Naive thymus-derived CD4-positive, alpha-beta T cell (primary cell): ENCODE measurements at regions not wholly inside any gene's neighbourhood (a gene's known extent, or its start where the extent isn't known, plus 50 kb on each side); places are given as distances from the start of the nearest gene placed in this dataset.

Experiments used
- ATAC-seq: fragments of 150-1000 bp; cut with Tn5 transposase; 2 replicates; pipeline ENCODE4 v1.10.0; 2021; ENCODE audit warnings: mild to moderate bottlenecking, moderate library complexity
- CTCF ChIA-PET: fragments of 350-600 bp; sonication (Branson Sonifier 250); formaldehyde crosslinking; loops from one replicate; lab custom pipeline; 2021; ENCODE audit warnings: antibody characterized with exemption; lab: Charles Lee
- POLR2A ChIA-PET: fragments of 350-600 bp; sonication (Branson Sonifier 250); formaldehyde crosslinking; loops from one replicate; lab custom pipeline; 2021; ENCODE audit warnings: antibody characterized with exemption, inconsistent platforms; lab: Charles Lee
- DNase-seq, 9 donors: peaks; one replicate each; pipeline versions ENCODE4 v3.0.0 to v3.0.0-alpha.2; 2020 to 2022; ENCODE audit warnings: mixed read lengths in 1 of 9
- H3K27ac ChIP-seq: one replicate; pipeline ENCODE4 v1.7.0; 2013; ENCODE audit warnings: mild to moderate bottlenecking, low read depth, low read length, moderate library complexity
- H3K27me3 ChIP-seq, 2 donors: one replicate each; pipeline ENCODE4 v1.7.0; 2013; ENCODE audit warnings: low read length in 2 of 2, mild to moderate bottlenecking in 2 of 2, moderate library complexity in 2 of 2; ENCODE audit not compliant: control insufficient read depth in 2 of 2, insufficient read depth in 2 of 2
- H3K36me3 ChIP-seq, 3 experiments: 1 replicate in 2 of 3; 2 replicates in 1 of 3; pipeline ENCODE4 v1.7.0; 2013; ENCODE audit warnings: low read length in 3 of 3, mild to moderate bottlenecking in 3 of 3, moderate library complexity in 1 of 3; ENCODE audit not compliant: insufficient read depth in 3 of 3, control insufficient read depth in 2 of 3
- H3K4me1 ChIP-seq, 2 donors: one replicate each; pipeline ENCODE4 v1.7.0; 2013; ENCODE audit warnings: low read length in 2 of 2, mild to moderate bottlenecking in 2 of 2, moderate library complexity in 1 of 2; ENCODE audit not compliant: control insufficient read depth in 2 of 2, insufficient read depth in 2 of 2
- H3K4me3 ChIP-seq: 2 replicates; pipeline ENCODE4 v1.7.0; 2013; ENCODE audit warnings: mild to moderate bottlenecking, low read length
- H3K9me3 ChIP-seq, 3 experiments: 1 replicate in 2 of 3; 2 replicates in 1 of 3; pipeline ENCODE4 v1.7.0; 2013; ENCODE audit warnings: low read length in 3 of 3; ENCODE audit not compliant: control insufficient read depth in 2 of 3
- H3K27ac Mint-ChIP-seq, 9 donors: one replicate each; pipeline ENCODE4 v1.8.0; 2020 to 2022; ENCODE audit warnings: mixed read lengths in 9 of 9, mild to moderate bottlenecking in 8 of 9, moderate library complexity in 5 of 9, inconsistent platforms in 2 of 9
- H3K27me3 Mint-ChIP-seq, 5 donors: one replicate each; pipeline ENCODE4 v1.8.0; 2021 to 2022; ENCODE audit warnings: mixed read lengths in 5 of 5, mild to moderate bottlenecking in 1 of 5
- H3K36me3 Mint-ChIP-seq, 5 donors: one replicate each; pipeline ENCODE4 v1.8.0; 2020 to 2022; ENCODE audit warnings: mixed read lengths in 5 of 5, mild to moderate bottlenecking in 3 of 5, inconsistent platforms in 1 of 5
- H3K4me1 Mint-ChIP-seq, 7 donors: one replicate each; pipeline ENCODE4 v1.8.0; 2020 to 2022; ENCODE audit warnings: mixed read lengths in 7 of 7, mild to moderate bottlenecking in 3 of 7, inconsistent platforms in 1 of 7
- H3K4me3 Mint-ChIP-seq, 10 donors: one replicate each; pipeline ENCODE4 v1.8.0; 2020 to 2022; ENCODE audit warnings: mild to moderate bottlenecking in 10 of 10, mixed read lengths in 10 of 10, moderate library complexity in 6 of 10, inconsistent platforms in 2 of 10
- H3K9me3 Mint-ChIP-seq, 11 donors: one replicate each; pipeline ENCODE4 v1.8.0; 2020 to 2022; ENCODE audit warnings: mixed read lengths in 11 of 11, mild to moderate bottlenecking in 4 of 11, inconsistent platforms in 1 of 11, moderate library complexity in 1 of 11
- intact Hi-C, 2 donors: fragments of 100-400 bp; cut with micrococcal nuclease; formaldehyde crosslinking; loops; one replicate each; pipeline ENCODE4 v1.15.1; 2023

- CTCF ChIA-PET = no interaction called here
- Mint-ChIP-seq H3K4me1 (no peaks in the 10 kb centered on the region), H3K9me3 (no peaks in the 10 kb centered on the region), H3K27me3 (no peaks in the 10 kb centered on the region), H3K27ac (no peak overlapping the region), H3K4me3 (no peak overlapping the region), H3K36me3 (no peaks in the 10 kb centered on the region)
- peaks cover 0 to 2% of the 10 kb centered on the region in 2 donors for H3K27me3 ChIP-seq
- POLR2A ChIA-PET = no interaction called here
- no peak overlapping the region for H3K27ac ChIP-seq
- H3K9me3 ChIP-seq = no peaks in the 10 kb centered on the region
- H3K4me1 ChIP-seq = no peaks in the 10 kb centered on the region
- intact Hi-C loops = no loop called here
- DNase-seq (no peak), ATAC-seq (no peak)
- no peak overlapping the region for H3K4me3 ChIP-seq
- no peaks in the 10 kb centered on the region for H3K36me3 ChIP-seq
Observed at GRCh38 chr1:215004121-215004827, 78.3 kb upstream of the KCNK2 start.

GRCh38 chr1:215005078-215005477 lies 77.5 kb upstream of the KCNK2 start:
- Mint-ChIP-seq H3K4me3 (no peak overlapping the region), H3K9me3 (no peaks in the 10 kb centered on the region), H3K36me3 (no peaks in the 10 kb centered on the region), H3K27me3 (no peaks in the 10 kb centered on the region), H3K4me1 (no peaks in the 10 kb centered on the region), H3K27ac (peak overlapping the region in 1 of 9 donors; percentile 62)
- H3K27ac ChIP-seq = no peak overlapping the region
- no peaks in the 10 kb centered on the region for H3K36me3 ChIP-seq
- CTCF ChIA-PET = no interaction called here
- ATAC-seq (no peak), DNase-seq (no peak)
- H3K4me1 ChIP-seq = no peaks in the 10 kb centered on the region
- intact Hi-C loops = no loop called here
- H3K4me3 ChIP-seq = no peak overlapping the region
- POLR2A ChIA-PET = no interaction called here
- no peaks in the 10 kb centered on the region for H3K9me3 ChIP-seq
- H3K27me3 ChIP-seq = peaks cover 0 to 1% of the 10 kb centered on the region in 2 donors

- intact Hi-C loops = no loop called here
- H3K4me1 Mint-ChIP-seq = no peaks in the 10 kb centered on the region
Observed at GRCh38 chr1:215005656-215006345, 76.7 kb upstream of the KCNK2 start.

GRCh38 chr1:215007880-215008279 lies 74.7 kb upstream of the KCNK2 start:
- no peaks in the 10 kb centered on the region for H3K4me1 Mint-ChIP-seq
- no peak overlapping the region for H3K27ac Mint-ChIP-seq
- ATAC-seq (no peak), DNase-seq (no peak)
- H3K27me3 Mint-ChIP-seq = peaks cover 0 to 4% (median 0%) of the 10 kb centered on the region in 5 donors
- Histone ChIP-seq H3K36me3 (no peaks in the 10 kb centered on the region), H3K4me3 (no peak overlapping the region), H3K27me3 (no peaks in the 10 kb centered on the region), H3K9me3 (no peaks in the 10 kb centered on the region), H3K27ac (no peak overlapping the region), H3K4me1 (no peaks in the 10 kb centered on the region)
- H3K9me3 Mint-ChIP-seq = no peaks in the 10 kb centered on the region
- H3K4me3 Mint-ChIP-seq = no peak overlapping the region
- CTCF ChIA-PET = no interaction called here
- intact Hi-C loops = no loop called here
- no peaks in the 10 kb centered on the region for H3K36me3 Mint-ChIP-seq
- POLR2A ChIA-PET = no interaction called here

More at GRCh38 chr1:215005656-215006345, 76.7 kb upstream of the KCNK2 start:
- H3K4me3 Mint-ChIP-seq = no peak overlapping the region
- no peaks in the 10 kb centered on the region for H3K9me3 Mint-ChIP-seq
- Histone ChIP-seq H3K36me3 (no peaks in the 10 kb centered on the region), H3K27ac (no peak overlapping the region), H3K4me1 (no peaks in the 10 kb centered on the region), H3K4me3 (no peak overlapping the region), H3K27me3 (no peaks in the 10 kb centered on the region), H3K9me3 (no peaks in the 10 kb centered on the region)
- H3K27me3 Mint-ChIP-seq = no peaks in the 10 kb centered on the region
- POLR2A ChIA-PET = no interaction called here
- DNase-seq = no peak
- no peaks in the 10 kb centered on the region for H3K36me3 Mint-ChIP-seq
- CTCF ChIA-PET = no interaction called here
- H3K27ac Mint-ChIP-seq = no peak overlapping the region
- no peak for ATAC-seq

GRCh38 chr1:215018555-215018954 lies 64.0 kb upstream of the KCNK2 start:
- no peaks in the 10 kb centered on the region for H3K9me3 ChIP-seq
- H3K4me1 ChIP-seq = no peaks in the 10 kb centered on the region
- no peak for ATAC-seq
- H3K36me3 ChIP-seq = no peaks in the 10 kb centered on the region
- POLR2A ChIA-PET = no interaction called here
- H3K4me3 ChIP-seq = no peak overlapping the region
- H3K27ac ChIP-seq = no peak overlapping the region
- intact Hi-C loops = no loop called here
- H3K36me3 Mint-ChIP-seq = peaks cover 0 to 9% (median 0%) of the 10 kb centered on the region in 5 donors
- H3K9me3 Mint-ChIP-seq = peaks cover 0 to 15% (median 7%) of the 10 kb centered on the region in 11 donors
- no peak overlapping the region for H3K27ac Mint-ChIP-seq
- H3K4me3 Mint-ChIP-seq = no peak overlapping the region
- H3K27me3 Mint-ChIP-seq = peaks cover 0 to 16% (median 7%) of the 10 kb centered on the region in 5 donors
- no peak for DNase-seq
- CTCF ChIA-PET = no interaction called here
- no peaks in the 10 kb centered on the region for H3K4me1 Mint-ChIP-seq
- H3K27me3 ChIP-seq = no peaks in the 10 kb centered on the region

GRCh38 chr1:215022204-215022603 lies 60.3 kb upstream of the KCNK2 start:
- Histone ChIP-seq H3K4me3 (no peak overlapping the region), H3K36me3 (no peaks in the 10 kb centered on the region), H3K27ac (no peak overlapping the region), H3K4me1 (no peaks in the 10 kb centered on the region), H3K27me3 (peaks cover 0 to 4% of the 10 kb centered on the region in 2 donors), H3K9me3 (no peaks in the 10 kb centered on the region)
- intact Hi-C loops = no loop called here
- POLR2A ChIA-PET = no interaction called here
- no peak for DNase-seq
- no peak for ATAC-seq
- Mint-ChIP-seq H3K9me3 (peaks cover 0 to 4% (median 0%) of the 10 kb centered on the region in 11 donors), H3K4me3 (no peak overlapping the region), H3K4me1 (no peaks in the 10 kb centered on the region), H3K27ac (no peak overlapping the region), H3K36me3 (no peaks in the 10 kb centered on the region), H3K27me3 (peaks cover 0 to 3% (median 0%) of the 10 kb centered on the region in 5 donors)
- CTCF ChIA-PET = no interaction called here

GRCh38 chr1:215022741-215023141 lies 59.8 kb upstream of the KCNK2 start:
- CTCF ChIA-PET = no interaction called here
- no peak for DNase-seq
- Histone ChIP-seq H3K9me3 (no peaks in the 10 kb centered on the region), H3K4me3 (no peak overlapping the region), H3K27ac (no peak overlapping the region), H3K27me3 (peaks cover 0 to 4% of the 10 kb centered on the region in 2 donors), H3K4me1 (no peaks in the 10 kb centered on the region), H3K36me3 (no peaks in the 10 kb centered on the region)
- Mint-ChIP-seq H3K36me3 (no peaks in the 10 kb centered on the region), H3K27me3 (no peaks in the 10 kb centered on the region), H3K9me3 (peaks cover 0 to 4% (median 0%) of the 10 kb centered on the region in 11 donors), H3K4me1 (no peaks in the 10 kb centered on the region), H3K4me3 (no peak overlapping the region), H3K27ac (no peak overlapping the region)
- intact Hi-C loops = no loop called here
- ATAC-seq = no peak
- POLR2A ChIA-PET = no interaction called here
